HG03196 (cell line): ENCODE measurements at regions not wholly inside any gene's neighbourhood (a gene's known extent, or its start where the extent isn't known, plus 50 kb on each side); places are given as distances from the start of the nearest gene placed in this dataset.

Source experiments
- ATAC-seq: cut with Tn5 transposase; IDR thresholded peaks from one replicate; pipeline ENCODE4 v1.9.1; 2021; ENCODE audit not compliant: unreplicated experiment

GRCh38 chr9:663541-663940, 178.0 kb upstream of the DMRT1 start:
- ATAC-seq, result no peak

DNA sequence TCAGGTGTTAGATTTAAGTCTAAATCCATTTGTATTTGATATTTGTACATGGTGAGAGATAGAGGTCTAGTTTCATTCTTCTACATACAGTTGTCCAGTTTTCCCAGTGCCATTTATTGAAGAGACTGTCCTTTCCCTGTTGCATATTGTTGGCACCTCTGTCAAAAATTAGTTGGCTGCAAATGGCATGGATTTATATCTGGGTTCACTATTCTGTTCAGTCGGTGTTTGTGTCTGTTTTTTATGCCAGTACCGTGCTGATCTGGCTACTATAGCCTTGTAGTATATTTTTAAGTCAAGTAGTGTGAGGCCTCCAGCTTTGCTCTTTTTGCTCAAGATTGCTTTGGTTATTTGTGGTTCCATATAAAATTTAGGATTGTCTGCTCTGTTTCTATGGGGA, 176.2 kb upstream of the DMRT1 start:
- ATAC-seq, result no peak

DNA sequence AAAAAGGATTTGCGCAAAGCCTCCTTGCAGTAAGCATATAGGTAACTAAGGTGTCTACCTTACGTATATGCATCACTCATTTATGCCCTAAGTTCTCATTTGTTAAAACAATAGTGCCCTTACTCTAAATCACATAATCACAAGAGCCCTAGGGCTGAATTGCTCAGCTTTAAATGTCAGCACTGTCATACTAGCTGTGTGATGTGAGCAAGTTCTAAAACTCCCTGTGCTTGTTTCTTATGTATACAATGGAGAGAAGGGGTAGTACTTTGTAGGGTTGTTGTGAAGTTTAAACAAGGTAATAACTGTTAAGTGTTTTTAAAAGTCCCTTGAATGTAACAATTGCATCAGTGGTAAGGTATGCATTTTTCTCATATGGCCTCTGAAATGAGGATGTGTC, 169.5 kb upstream of the DMRT1 start:
- no peak for ATAC-seq

DNA sequence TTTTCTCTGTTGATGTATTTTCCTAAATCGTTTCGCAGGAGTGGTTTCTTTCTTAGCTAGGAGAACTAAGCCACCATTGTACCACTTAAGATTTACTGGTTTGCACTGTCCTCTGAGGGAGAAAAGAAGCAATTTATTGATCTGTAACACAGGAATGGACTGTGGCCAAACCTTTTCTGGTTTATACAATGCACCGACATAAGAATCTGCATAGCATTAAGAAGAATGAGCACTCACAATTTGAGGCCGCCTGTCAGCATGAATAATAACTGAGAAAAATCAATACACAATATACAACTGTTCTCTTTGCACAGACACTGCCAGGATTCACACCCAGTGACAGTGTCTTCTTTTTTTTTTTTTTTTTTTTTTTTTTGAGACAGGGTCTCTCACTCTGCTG, 168.6 kb upstream of the DMRT1 start:
- no peak for ATAC-seq

DNA sequence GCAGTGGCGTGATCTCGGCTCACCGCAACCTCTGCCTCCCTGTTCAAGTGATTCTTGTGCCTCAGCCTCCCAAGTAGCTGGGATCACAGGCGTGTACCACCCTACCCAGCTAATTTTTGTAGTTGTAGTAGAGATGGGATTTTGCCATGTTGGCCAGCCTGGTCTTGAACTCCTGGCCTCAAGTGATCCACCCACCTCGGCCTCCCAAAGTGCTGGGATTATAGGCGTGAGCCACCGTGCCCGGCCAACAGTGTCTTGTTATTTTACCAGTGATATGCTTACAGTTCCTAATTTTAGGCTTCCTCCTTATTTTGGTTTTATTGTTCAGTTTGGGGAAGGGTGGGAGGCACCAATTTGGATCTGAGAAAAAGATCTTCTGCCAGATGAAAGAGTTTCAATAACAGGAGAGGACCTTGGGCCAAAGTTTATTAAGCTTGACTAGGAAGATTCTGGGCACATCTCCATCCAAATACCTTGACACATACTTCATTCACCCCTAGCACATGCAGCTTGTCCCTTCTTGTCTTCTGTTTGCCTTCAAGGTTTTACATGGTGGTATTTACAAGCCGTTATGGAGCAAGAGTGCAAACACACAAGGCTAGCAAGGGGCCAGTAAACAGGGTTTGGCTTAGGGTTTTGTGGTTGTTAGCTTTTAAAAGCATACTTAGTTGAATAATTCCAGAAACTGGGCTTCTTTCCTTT, 168.1 kb upstream of the DMRT1 start:
- no peak for ATAC-seq

GRCh38 chr9:673966-674526, 167.5 kb upstream of the DMRT1 start:
- ATAC-seq, result no peak

- no peak for ATAC-seq
These were observed 165.7 kb upstream of the DMRT1 start for GRCh38 chr9:675697-676370.

GRCh38 chr9:676780-677438, 164.6 kb upstream of the DMRT1 start:
- no peak for ATAC-seq

DNA sequence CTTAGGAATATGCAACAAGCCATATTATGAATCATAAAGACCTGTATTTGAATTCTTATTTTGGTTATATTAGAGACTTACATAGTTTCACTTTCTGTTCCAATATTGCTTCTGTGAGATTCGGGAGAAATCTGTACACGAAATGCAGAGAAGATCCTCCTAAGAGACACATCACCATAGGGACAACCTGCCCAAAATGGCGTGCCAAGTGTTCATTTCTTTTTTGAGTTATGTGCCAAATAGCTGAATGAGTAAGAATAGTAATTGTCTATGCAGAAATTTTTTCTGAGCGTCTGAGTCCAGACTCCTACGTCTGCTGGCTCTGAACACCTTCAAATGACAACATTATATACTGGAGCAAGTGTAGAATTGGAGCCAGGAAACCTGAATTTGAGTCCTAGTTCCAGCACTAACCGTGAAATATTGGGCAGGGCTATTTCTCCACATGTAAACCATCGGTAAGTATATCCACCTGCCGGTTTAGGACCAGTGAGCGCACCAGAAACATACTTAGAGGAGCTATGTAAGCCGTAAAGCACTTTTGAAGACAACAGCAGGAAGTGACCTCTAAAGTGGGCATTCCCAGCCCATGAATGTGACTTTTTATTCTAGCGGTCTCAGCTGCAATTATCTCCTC, 163.9 kb upstream of the DMRT1 start:
- ATAC-seq, result no peak

DNA sequence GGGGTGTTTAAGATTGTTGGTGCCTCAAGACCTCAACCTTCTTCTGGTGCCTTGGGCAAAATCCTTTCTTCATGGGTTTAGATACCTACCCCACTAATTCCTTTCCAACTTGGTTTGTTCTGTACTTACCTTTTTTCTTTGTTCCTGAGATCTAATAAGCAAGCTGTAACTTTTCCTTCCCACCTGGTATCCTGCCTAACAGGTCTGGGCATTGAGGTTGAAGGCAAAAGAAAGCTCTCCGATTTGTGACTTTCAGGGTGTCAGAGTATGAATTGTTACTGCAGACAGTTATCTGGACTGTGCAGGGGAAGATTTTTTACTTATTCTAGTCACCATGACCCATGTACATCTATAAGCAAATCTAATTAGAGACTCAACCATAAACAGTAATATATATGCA, 162.6 kb upstream of the DMRT1 start:
- ATAC-seq, result no peak

DNA sequence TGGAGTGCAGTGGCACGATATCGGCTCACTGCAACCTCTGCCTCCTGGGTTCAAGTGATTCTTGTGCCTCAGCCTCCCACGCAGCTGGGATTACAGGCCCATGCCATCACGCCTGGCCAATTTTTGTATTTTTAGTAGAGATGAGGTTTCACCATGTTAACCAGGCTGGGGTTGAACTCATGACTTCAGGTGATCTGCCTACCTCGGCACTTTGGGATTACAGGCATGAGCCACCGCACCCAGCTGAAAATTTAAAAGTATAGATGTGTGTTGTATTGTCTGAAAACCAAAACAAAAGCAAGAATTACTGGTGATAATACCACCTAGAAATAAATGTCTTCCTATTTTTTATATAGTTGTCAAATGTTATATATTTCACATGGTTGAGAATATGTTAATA, 162.0 kb upstream of the DMRT1 start:
- no peak for ATAC-seq

DNA sequence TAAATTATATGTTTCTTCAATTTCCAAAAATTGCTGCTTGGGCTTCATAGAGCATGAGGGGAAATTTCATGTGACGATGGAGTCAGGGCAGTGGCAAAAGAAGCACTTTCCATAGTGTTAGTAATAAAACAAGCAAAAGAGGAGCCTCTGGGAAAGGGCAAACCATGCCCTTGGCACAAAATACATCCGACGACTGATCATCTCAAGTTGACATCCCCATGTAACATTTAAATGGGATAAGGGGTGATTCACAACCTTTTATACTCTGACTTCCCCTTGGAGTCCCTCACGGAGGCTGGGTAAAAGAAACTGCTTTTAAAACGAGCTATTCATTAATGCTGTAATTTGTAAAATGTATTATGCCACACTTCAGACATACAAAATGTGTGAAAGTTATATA, 161.4 kb upstream of the DMRT1 start:
- ATAC-seq, result no peak

GRCh38 chr9:682633-683508, 158.6 kb upstream of the DMRT1 start:
- ATAC-seq, result no peak

DNA sequence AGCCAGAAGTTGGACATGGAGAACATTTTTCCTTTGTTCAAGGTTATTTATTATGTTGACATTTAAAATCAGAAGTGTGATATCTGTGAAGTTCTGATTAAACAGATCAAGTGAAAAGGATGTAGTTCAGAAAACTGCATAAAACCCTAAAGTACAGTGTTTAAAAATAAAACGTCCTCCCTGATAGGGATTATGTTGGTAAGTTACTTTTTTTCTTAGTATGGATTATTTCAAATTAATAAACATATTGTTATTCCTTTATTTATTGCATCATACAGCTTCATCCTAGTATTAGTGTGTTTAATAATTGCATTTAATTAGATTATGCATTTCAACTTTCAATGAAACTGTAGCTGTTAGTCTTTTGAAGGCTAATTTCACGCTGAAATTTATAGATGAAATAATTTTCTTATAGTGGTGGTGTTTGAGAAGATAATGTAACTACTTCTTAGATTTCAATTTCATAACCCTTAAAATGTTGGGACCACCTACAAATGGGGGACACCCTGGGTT, 157.9 kb upstream of the DMRT1 start:
- no peak for ATAC-seq

- ATAC-seq, result no peak
These were observed 157.2 kb upstream of the DMRT1 start for GRCh38 chr9:684054-684890.

- ATAC-seq, result no peak
These were observed 156.6 kb upstream of the DMRT1 start for GRCh38 chr9:684941-685340.

- no peak for ATAC-seq
These were observed 155.1 kb upstream of the DMRT1 start for GRCh38 chr9:686321-686813.

DNA sequence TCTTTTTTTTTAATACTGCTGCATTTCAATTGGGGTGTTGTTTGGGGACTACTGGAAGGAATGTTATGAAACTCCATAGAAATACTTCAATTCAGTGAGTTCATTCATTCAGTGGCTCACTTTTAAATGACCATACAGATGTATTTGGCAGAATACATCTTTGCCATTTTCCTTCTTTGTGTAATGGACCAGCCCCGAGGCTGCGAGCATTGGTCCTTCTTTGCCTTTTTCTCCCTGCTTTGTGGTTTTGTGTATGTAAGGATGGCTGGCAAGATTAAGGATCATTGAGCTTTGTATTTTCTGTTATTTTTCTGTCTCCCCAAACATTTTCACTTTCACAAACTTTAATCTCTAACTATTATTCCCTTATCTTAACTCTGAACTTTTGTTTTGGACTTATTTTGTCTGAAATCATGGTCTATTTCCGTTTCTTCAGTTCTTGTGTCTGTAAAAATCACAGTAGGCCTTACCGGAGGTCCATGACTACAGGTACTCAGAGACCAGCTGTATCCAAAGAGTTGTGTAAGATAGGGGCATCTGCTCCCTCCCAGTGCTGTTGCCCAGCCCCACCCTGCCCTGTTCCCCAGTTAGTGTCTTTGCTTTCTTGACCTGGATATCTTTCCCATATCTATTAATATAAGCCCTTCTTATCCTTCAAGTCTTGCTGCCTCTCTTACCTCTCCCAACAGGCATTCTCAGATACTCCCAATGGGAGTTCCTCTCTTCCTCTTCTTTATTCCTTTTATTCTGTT, 154.3 kb upstream of the DMRT1 start:
- no peak for ATAC-seq

GRCh38 chr9:687994-688393, 153.5 kb upstream of the DMRT1 start:
- no peak for ATAC-seq
